ENCODE measurements at regions not wholly inside any gene's neighbourhood (a gene's known extent, or its start where the extent isn't known, plus 50 kb on each side); places are given as distances from the start of the nearest gene placed in this dataset.

- TF ChIP-seq, protein P1, sequence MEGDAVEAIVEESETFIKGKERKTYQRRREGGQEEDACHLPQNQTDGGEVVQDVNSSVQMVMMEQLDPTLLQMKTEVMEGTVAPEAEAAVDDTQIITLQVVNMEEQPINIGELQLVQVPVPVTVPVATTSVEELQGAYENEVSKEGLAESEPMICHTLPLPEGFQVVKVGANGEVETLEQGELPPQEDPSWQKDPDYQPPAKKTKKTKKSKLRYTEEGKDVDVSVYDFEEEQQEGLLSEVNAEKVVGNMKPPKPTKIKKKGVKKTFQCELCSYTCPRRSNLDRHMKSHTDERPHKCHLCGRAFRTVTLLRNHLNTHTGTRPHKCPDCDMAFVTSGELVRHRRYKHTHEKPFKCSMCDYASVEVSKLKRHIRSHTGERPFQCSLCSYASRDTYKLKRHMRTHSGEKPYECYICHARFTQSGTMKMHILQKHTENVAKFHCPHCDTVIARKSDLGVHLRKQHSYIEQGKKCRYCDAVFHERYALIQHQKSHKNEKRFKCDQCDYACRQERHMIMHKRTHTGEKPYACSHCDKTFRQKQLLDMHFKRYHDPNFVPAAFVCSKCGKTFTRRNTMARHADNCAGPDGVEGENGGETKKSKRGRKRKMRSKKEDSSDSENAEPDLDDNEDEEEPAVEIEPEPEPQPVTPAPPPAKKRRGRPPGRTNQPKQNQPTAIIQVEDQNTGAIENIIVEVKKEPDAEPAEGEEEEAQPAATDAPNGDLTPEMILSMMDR (conservative IDR thresholded peaks at IDR 0.05) = no peak
- TF ChIP-seq ZFX (IDR thresholded peaks at IDR 0.05) = no peak
Measured at GRCh38 chr2:160726046-160726445, 232.4 kb upstream of the RBMS1 start.

Measured in C4-2B (cell line).